ENCODE measurements at regions not wholly inside any gene's neighbourhood (a gene's known extent, or its start where the extent isn't known, plus 50 kb on each side); places are given as distances from the start of the nearest gene placed in this dataset.

GRCh38 chr20:40754339-40754943, 65.4 kb upstream of the MAFB start:
- TF ChIP-seq CTCF (IDR thresholded peaks at IDR 0.05; ENCODE audit: low read depth, low read length) (no peak), EZH2phosphoT487 (IDR thresholded peaks at IDR 0.05; ENCODE audit: low read depth) (no peak)

All from OCI-LY3 (cell line).